ENCODE measurements at regions not wholly inside any gene's neighbourhood (a gene's known extent, or its start where the extent isn't known, plus 50 kb on each side); places are given as distances from the start of the nearest gene placed in this dataset.
A peak's percentile ranks its signal among the peaks of the same experiment; 100 is the strongest.

- no peak for DNase-seq (ENCODE audit: low read depth)
Observed at GRCh38 chr9:89554307-89555035, 50.3 kb upstream of the GADD45G start.

DNA sequence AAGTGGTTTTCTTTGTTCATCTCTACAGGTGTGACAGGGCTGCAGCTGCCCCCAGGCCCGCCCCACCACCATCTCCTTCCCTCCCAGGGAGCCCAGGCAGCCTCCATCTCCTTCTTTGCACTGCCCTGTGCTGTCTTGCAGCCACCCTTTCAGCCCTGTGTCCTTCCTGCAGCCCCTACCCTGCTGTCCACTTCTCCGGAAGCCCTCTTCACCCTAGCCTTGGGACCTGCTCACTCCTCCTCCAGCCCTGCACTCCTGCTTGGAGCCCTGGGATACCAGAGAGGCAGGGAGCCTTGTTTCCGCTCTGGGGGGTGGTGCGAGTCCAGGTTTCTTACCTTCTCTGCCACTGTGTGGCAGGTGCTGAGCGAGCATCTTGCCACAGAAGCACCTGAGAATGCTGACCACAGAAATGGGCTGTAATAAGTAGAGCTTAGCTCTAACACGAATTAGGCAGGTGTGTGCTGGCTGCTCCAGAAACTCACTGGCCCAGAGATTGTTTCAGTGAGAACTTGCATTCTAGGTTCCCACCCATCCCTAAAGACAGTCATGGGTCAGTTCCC lies 51.3 kb upstream of the GADD45G start:
- DNase-seq (ENCODE audit: low read depth): no peak

GRCh38 chr9:89550346-89550927 lies 52.5 kb upstream of the SEMA4D start:
- no peak for DNase-seq (ENCODE audit: low read depth)

- peak; percentile 75 for DNase-seq (ENCODE audit: low read depth)
Observed at GRCh38 chr9:89549031-89549644, 51.2 kb upstream of the SEMA4D start.

DNA sequence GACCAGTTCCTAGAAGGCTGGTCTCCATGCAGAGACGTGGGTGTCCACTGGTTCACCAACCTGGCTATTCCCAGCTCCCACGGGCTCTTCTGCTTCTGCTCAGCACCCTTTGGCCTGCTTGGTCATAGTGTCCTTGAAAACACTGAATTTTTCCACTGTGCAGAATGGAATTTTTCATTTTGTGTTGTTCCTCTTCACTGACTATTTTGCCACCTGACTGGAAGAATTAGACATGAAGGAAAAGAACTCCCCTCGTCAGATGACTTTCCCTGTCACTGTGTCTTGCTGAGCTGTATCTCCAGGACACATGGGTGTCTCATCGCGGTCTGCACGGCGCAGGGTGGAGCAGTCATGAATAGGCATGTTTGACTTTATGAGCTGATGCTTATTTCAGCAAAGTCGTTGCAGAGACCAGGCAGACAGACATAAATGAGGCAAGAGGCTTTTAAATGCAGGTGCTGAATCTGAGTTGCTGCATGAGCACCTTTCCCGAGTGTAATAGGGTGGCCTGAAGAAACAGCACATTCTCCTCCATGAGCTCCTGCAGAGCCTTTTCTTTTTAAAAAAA lies 50.2 kb upstream of the SEMA4D start:
- no peak for DNase-seq (ENCODE audit: low read depth)
